H9 (cell line): ENCODE measurements at regions not wholly inside any gene's neighbourhood (a gene's known extent, or its start where the extent isn't known, plus 50 kb on each side); places are given as distances from the start of the nearest gene placed in this dataset.

Source experiments
- DNase-seq: peaks from one replicate; pipeline ENCODE4 v3.0.0-alpha.2; 2017
- H2AFZ ChIP-seq: one replicate; pipeline ENCODE4 v1.6.1; 2013; ENCODE audit warnings: mild to moderate bottlenecking, low read length, control low read depth, moderate library complexity
- H2AK5ac ChIP-seq: 2 replicates; pipeline ENCODE4 v1.6.1; 2013; ENCODE audit warnings: low read length, control low read depth, mixed read lengths; ENCODE audit not compliant: insufficient read length
- H2BK120ac ChIP-seq: one replicate; pipeline ENCODE4 v1.6.1; 2013; ENCODE audit warnings: low read depth, mild to moderate bottlenecking, low read length, control low read depth, inconsistent platforms; ENCODE audit not compliant: poor library complexity, severe bottlenecking
- H2BK12ac ChIP-seq: 2 replicates; pipeline ENCODE4 v1.6.1; 2013; ENCODE audit warnings: low read length, control low read depth, mixed read lengths, low read depth; ENCODE audit not compliant: insufficient read length
- H2BK15ac ChIP-seq: 2 replicates; pipeline ENCODE4 v1.6.1; 2013; ENCODE audit warnings: low read depth, low read length, control low read depth
- H2BK20ac ChIP-seq: one replicate; pipeline ENCODE4 v1.6.1; 2013; ENCODE audit warnings: low read depth, mild to moderate bottlenecking, low read length, control low read depth, inconsistent platforms; ENCODE audit not compliant: poor library complexity, severe bottlenecking
- H2BK5ac ChIP-seq: 2 replicates; pipeline ENCODE4 v1.6.1; 2013; ENCODE audit warnings: low read length, control low read depth, mixed read lengths; ENCODE audit not compliant: insufficient read length
- H3K14ac ChIP-seq: 2 replicates; pipeline ENCODE4 v1.6.1; 2013; ENCODE audit warnings: low read length, control low read depth; ENCODE audit not compliant: insufficient read depth
- H3K18ac ChIP-seq: 2 replicates; pipeline ENCODE4 v1.6.1; 2013; ENCODE audit warnings: low read depth, mild to moderate bottlenecking, mixed read lengths, low read length, control low read depth; ENCODE audit not compliant: insufficient read length
- H3K23ac ChIP-seq: 2 replicates; pipeline ENCODE4 v1.6.1; 2013; ENCODE audit warnings: low read length, control low read depth, mixed read lengths, low read depth; ENCODE audit not compliant: insufficient read length
- H3K23me2 ChIP-seq: 2 replicates; pipeline ENCODE4 v1.6.1; 2013; ENCODE audit warnings: low read depth, mild to moderate bottlenecking, mixed read lengths, low read length, control low read depth; ENCODE audit not compliant: insufficient read length, poor library complexity, severe bottlenecking
- H3K27ac ChIP-seq: 2 replicates; pipeline ENCODE4 v1.5.1; 2013; ENCODE audit warnings: low read length, control low read depth, mixed read lengths, low read depth; ENCODE audit not compliant: insufficient read length
- H3K27me3 ChIP-seq: 2 replicates; pipeline ENCODE4 v1.6.1; 2013; ENCODE audit warnings: low read length, control low read depth, inconsistent platforms; ENCODE audit not compliant: insufficient read depth
- H3K4ac ChIP-seq: 2 replicates; pipeline ENCODE4 v1.6.1; 2013; ENCODE audit warnings: low read depth, mild to moderate bottlenecking, control low read depth, inconsistent platforms, low read length, moderate library complexity
- H3K4me1 ChIP-seq: 2 replicates; pipeline ENCODE4 v1.6.1; 2013; ENCODE audit warnings: low read length, control low read depth, inconsistent platforms; ENCODE audit not compliant: insufficient read depth
- H3K4me2 ChIP-seq: 2 replicates; pipeline ENCODE4 v1.6.1; 2013; ENCODE audit warnings: low read length, control low read depth, mixed read lengths; ENCODE audit not compliant: insufficient read length, insufficient read depth
- H3K56ac ChIP-seq: 2 replicates; pipeline ENCODE4 v1.6.1; 2013; ENCODE audit warnings: low read depth, mild to moderate bottlenecking, mixed read lengths, low read length, control low read depth; ENCODE audit not compliant: insufficient read length
- H3K79me1 ChIP-seq: 2 replicates; pipeline ENCODE4 v1.6.1; 2013; ENCODE audit warnings: low read depth, mild to moderate bottlenecking, moderate library complexity, low read length, control low read depth, inconsistent platforms; ENCODE audit not compliant: insufficient read depth, poor library complexity, severe bottlenecking
- H3K79me2 ChIP-seq: 2 replicates; pipeline ENCODE4 v1.6.1; 2013; ENCODE audit warnings: low read length, control low read depth, inconsistent platforms; ENCODE audit not compliant: insufficient read depth
- H3K9ac ChIP-seq: 2 replicates; pipeline ENCODE4 v1.6.1; 2013; ENCODE audit warnings: low read length, control low read depth, mixed read lengths; ENCODE audit not compliant: insufficient read length; ENCODE audit errors: extremely low read depth
- H3K9me3 ChIP-seq: one replicate; pipeline ENCODE4 v1.6.1; 2013; ENCODE audit warnings: low read depth, low read length, inconsistent platforms; ENCODE audit not compliant: control insufficient read depth
- H3T11ph ChIP-seq: one replicate; pipeline ENCODE4 v1.6.1; 2013; ENCODE audit warnings: mild to moderate bottlenecking, low read length, control low read depth, inconsistent platforms
- H4K20me1 ChIP-seq: one replicate; pipeline ENCODE4 v1.6.1; 2013; ENCODE audit not compliant: control insufficient read depth, insufficient read length, insufficient read depth
- H4K5ac ChIP-seq: 2 replicates; pipeline ENCODE4 v1.6.1; 2013; ENCODE audit warnings: low read depth, mild to moderate bottlenecking, mixed read lengths, low read length, control low read depth; ENCODE audit not compliant: insufficient read length
- H4K8ac ChIP-seq: replicated peaks from 2 replicates; pipeline ENCODE4 v1.6.1; 2013; ENCODE audit warnings: low read length, control low read depth, mixed read lengths, low read depth; ENCODE audit not compliant: insufficient read length
- H4K91ac ChIP-seq: 2 replicates; pipeline ENCODE4 v1.6.1; 2013; ENCODE audit warnings: low read depth, mild to moderate bottlenecking, moderate library complexity, mixed read lengths, low read length, control low read depth; ENCODE audit not compliant: insufficient read length
- H3K27ac Mint-ChIP-seq, 3 experiments: 2 replicates in 2 of 3; 3 replicates in 1 of 3; pipeline ENCODE4 v1.8.0; 2020 to 2021; ENCODE audit warnings: mixed read lengths in 3 of 3, mild to moderate bottlenecking in 1 of 3, moderate library complexity in 1 of 3
- H3K27me3 Mint-ChIP-seq: 2 replicates; pipeline ENCODE4 v1.8.0; 2021; ENCODE audit warnings: low read depth, mild to moderate bottlenecking, moderate library complexity, mixed read lengths
- H3K36me3 Mint-ChIP-seq, 3 experiments: 2 replicates in 2 of 3; 3 replicates in 1 of 3; pipeline ENCODE4 v1.8.0; 2020 to 2021; ENCODE audit warnings: low read depth in 3 of 3, mixed read lengths in 3 of 3; ENCODE audit not compliant: insufficient read depth in 1 of 3
- H3K4me1 Mint-ChIP-seq, 2 experiments: 2 replicates each; pipeline ENCODE4 v1.8.0; 2020; ENCODE audit warnings: mixed read lengths in 2 of 2
- H3K4me3 Mint-ChIP-seq, 2 experiments: 2 replicates in 1 of 2; 3 replicates in 1 of 2; pipeline ENCODE4 v1.8.0; 2020 to 2021; ENCODE audit warnings: mild to moderate bottlenecking in 2 of 2, mixed read lengths in 2 of 2, moderate library complexity in 1 of 2
- H3K9me3 Mint-ChIP-seq, 2 experiments: 2 replicates in 1 of 2; 3 replicates in 1 of 2; pipeline ENCODE4 v1.8.0; 2020; ENCODE audit warnings: mild to moderate bottlenecking in 2 of 2, mixed read lengths in 2 of 2, moderate library complexity in 1 of 2
- CTCF ChIP-seq: fragments of 200-600 bp; sonication (generic); conservative IDR thresholded peaks from 3 replicates; pipeline ENCODE4 v1.8.0; 2021; ENCODE audit warnings: antibody characterized with exemption, mild to moderate bottlenecking
- WGBS: extraction: QIAGEN DNeasy Blood & Tissue Kit; methylation state at CpG from one replicate; pipeline ENCODE4 v1.1.7; 2013; ENCODE audit warnings: missing lambda C conversion rate, low lambda C conversion rate, mixed read lengths; ENCODE audit not compliant: insufficient read length; ENCODE audit errors: extremely low coverage; 5-methylcytosine and 5-hydroxymethylcytosine counted together

- H4K91ac ChIP-seq = no peak overlapping the region
- H3K4ac ChIP-seq = no peak overlapping the region
- no peak overlapping the region for H2BK20ac ChIP-seq
- no peaks in the 10 kb centered on the region for H3K9me3 ChIP-seq
- no peak overlapping the region for H3T11ph ChIP-seq
- H2BK12ac ChIP-seq = no peak overlapping the region
- no peak for DNase-seq
- no peak overlapping the region for H3K27ac Mint-ChIP-seq
- no peak overlapping the region for H2AK5ac ChIP-seq
- H2BK15ac ChIP-seq = no peak overlapping the region
- no peaks in the 10 kb centered on the region; a peak in 2 of 7 replicates for H3K36me3 Mint-ChIP-seq
- H3K23ac ChIP-seq = no peak overlapping the region
- no peaks in the 10 kb centered on the region for H3K4me1 Mint-ChIP-seq
- H3K23me2 ChIP-seq = no peaks in the 10 kb centered on the region
- peaks cover 4% of the 10 kb centered on the region for H3K27me3 Mint-ChIP-seq
- H2AFZ ChIP-seq = no peak overlapping the region
- no peaks in the 10 kb centered on the region for H3K79me1 ChIP-seq
- H3K79me2 ChIP-seq = no peaks in the 10 kb centered on the region
- H3K14ac ChIP-seq = no peak overlapping the region
- H2BK120ac ChIP-seq = no peak overlapping the region
- no peak overlapping the region for H3K4me2 ChIP-seq
- no peak overlapping the region for H3K27ac ChIP-seq
- no CpG with 5 or more reads among the region's 2 CpGs for WGBS
- H3K56ac ChIP-seq = no peak overlapping the region
- no peaks in the 10 kb centered on the region for H3K4me1 ChIP-seq
- H3K9ac ChIP-seq = no peak overlapping the region
- H3K27me3 ChIP-seq = no peaks in the 10 kb centered on the region
- H3K9me3 Mint-ChIP-seq = peaks cover 3 to 4% of the 10 kb centered on the region in 2 experiments; a peak in 4 of 5 replicates
- H3K4me3 Mint-ChIP-seq = no peak overlapping the region
- TF ChIP-seq CTCF = no peak
- no peak overlapping the region for H2BK5ac ChIP-seq
- no peak overlapping the region for H4K5ac ChIP-seq
- H4K8ac ChIP-seq = no peak overlapping the region
- H3K18ac ChIP-seq = no peak overlapping the region
- no peaks in the 10 kb centered on the region for H4K20me1 ChIP-seq
These were observed 204.8 kb downstream of the HAPSTR1 start for GRCh38 chr16:9296271-9296590.
